ENCODE measurements at regions not wholly inside any gene's neighbourhood (a gene's known extent, or its start where the extent isn't known, plus 50 kb on each side); places are given as distances from the start of the nearest gene placed in this dataset.

- TF ChIP-seq EZH2phosphoT487 (IDR thresholded peaks at IDR 0.05; ENCODE audit: borderline replicate concordance, low read depth, low read length), result no peak
- TF ChIP-seq CTCF (conservative IDR thresholded peaks at IDR 0.05; ENCODE audit: low read length), result no peak
Measured at GRCh38 chr15:31255732-31256377, 70.8 kb upstream of the KLF13 start.

All from OCI-LY7 (cell line).